SK-N-MC (cell line): ENCODE measurements at regions not wholly inside any gene's neighbourhood (a gene's known extent, or its start where the extent isn't known, plus 50 kb on each side); places are given as distances from the start of the nearest gene placed in this dataset.

Source experiments
- EZH2 ChIP-seq: fragments of 200-600 bp; sonication (generic); IDR thresholded peaks from one replicate; pipeline ENCODE4 v1.6.1; 2017; ENCODE audit warnings: antibody characterized with exemption
- POLR2AphosphoS5 ChIP-seq: IDR thresholded peaks from 2 replicates; pipeline ENCODE4 v1.6.1; 2012; ENCODE audit warnings: mild to moderate bottlenecking, low read depth, low read length, borderline replicate concordance

DNA sequence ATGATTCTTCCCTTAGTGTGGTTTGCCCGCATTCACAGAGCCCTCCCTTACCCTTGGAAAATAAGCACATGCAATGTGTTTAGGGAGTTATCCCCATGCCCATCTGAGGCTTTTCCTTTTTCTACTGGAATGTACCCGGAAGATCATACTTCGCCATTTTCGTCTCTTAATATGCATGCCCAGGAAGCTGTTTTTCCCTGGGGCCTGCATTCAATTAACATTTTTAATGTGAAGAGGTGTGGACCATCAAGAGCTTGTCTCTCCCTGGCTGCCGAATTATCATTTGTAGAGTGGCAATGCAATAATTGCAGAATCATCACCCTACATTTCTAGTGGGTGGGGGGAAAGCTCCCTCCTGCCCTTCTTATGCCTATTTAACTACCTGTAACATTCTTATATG is 976.3 kb downstream of the DIPK2A start:
- TF ChIP-seq EZH2 (no peak), POLR2AphosphoS5 (no peak)
